UCSD-AML1 (cell line): ENCODE measurements at regions not wholly inside any gene's neighbourhood (a gene's known extent, or its start where the extent isn't known, plus 50 kb on each side); places are given as distances from the start of the nearest gene placed in this dataset.

Experiments used
- DNase-seq: peaks from one replicate; lab custom pipeline; 2025; ENCODE audit not compliant: unreplicated experiment; lab: John Stamatoyannopoulos, UW

- no peak for DNase-seq
Observed at GRCh38 chr21:43364261-43364510, 62.7 kb downstream of the SIK1 start.

GRCh38 chr21:43363506-43364260 is 63.2 kb downstream of the SIK1 start:
- DNase-seq: no peak

- DNase-seq: no peak
Observed at GRCh38 chr21:43362915-43363314, 64.0 kb downstream of the SIK1 start.

GRCh38 chr21:43362321-43362791 is 64.6 kb downstream of the SIK1 start:
- peak; percentile 62 for DNase-seq

- peak; percentile 39 for DNase-seq
Observed at GRCh38 chr21:43361493-43362296, 65.2 kb downstream of the SIK1 start.

- no peak for DNase-seq
Observed at GRCh38 chr21:43361127-43361492, 65.8 kb downstream of the SIK1 start.

GRCh38 chr21:43360441-43361126 is 66.3 kb downstream of the SIK1 start:
- no peak for DNase-seq

- no peak for DNase-seq
Observed at GRCh38 chr21:43358940-43359822, 67.8 kb downstream of the SIK1 start.

- DNase-seq: no peak
Observed at GRCh38 chr21:43357715-43358430, 69.1 kb downstream of the SIK1 start.

- DNase-seq: no peak
Observed at GRCh38 chr21:43355925-43356289, 71.0 kb downstream of the SIK1 start.

GRCh38 chr21:43355266-43355924 is 71.5 kb downstream of the SIK1 start:
- DNase-seq: no peak

GRCh38 chr21:43354666-43355065 is 72.3 kb downstream of the SIK1 start:
- no peak for DNase-seq

- DNase-seq: no peak
Observed at GRCh38 chr21:43354026-43354420, 72.9 kb downstream of the SIK1 start.

- no peak for DNase-seq
Observed at GRCh38 chr21:43353282-43354025, 73.5 kb downstream of the SIK1 start.

- no peak for DNase-seq
Observed at GRCh38 chr21:43352568-43353281, 74.2 kb downstream of the SIK1 start.

- no peak for DNase-seq
Observed at GRCh38 chr21:43352154-43352537, 74.8 kb downstream of the SIK1 start.

GRCh38 chr21:43351501-43352153 is 75.3 kb downstream of the SIK1 start:
- no peak for DNase-seq

- DNase-seq: no peak
Observed at GRCh38 chr21:43349644-43350043, 77.3 kb downstream of the SIK1 start.
